HPDE6-E6E7 (cell line): ENCODE measurements at regions not wholly inside any gene's neighbourhood (a gene's known extent, or its start where the extent isn't known, plus 50 kb on each side); places are given as distances from the start of the nearest gene placed in this dataset.

Experiments used
- DNase-seq: peaks from one replicate; pipeline ENCODE4 v3.0.0; 2011; ENCODE audit warnings: missing footprints; ENCODE audit errors: extremely low spot score

GRCh38 chr9:7242126-7242525 is 484.4 kb downstream of the KDM4C start:
- DNase-seq = no peak

- DNase-seq = no peak
These were observed 483.9 kb downstream of the KDM4C start for GRCh38 chr9:7241694-7242093.

- no peak for DNase-seq
These were observed 483.0 kb downstream of the KDM4C start for GRCh38 chr9:7240569-7241311.

GRCh38 chr9:7239708-7240107 is 481.9 kb downstream of the KDM4C start:
- DNase-seq = no peak

GRCh38 chr9:7238247-7238637 is 480.5 kb downstream of the KDM4C start:
- no peak for DNase-seq

GRCh38 chr9:7237473-7238246 is 479.9 kb downstream of the KDM4C start:
- DNase-seq = no peak

- DNase-seq = no peak
These were observed 478.4 kb downstream of the KDM4C start for GRCh38 chr9:7236186-7236585.

GRCh38 chr9:7234144-7234543 is 476.4 kb downstream of the KDM4C start:
- no peak for DNase-seq

GRCh38 chr9:7229571-7229970 is 471.8 kb downstream of the KDM4C start:
- no peak for DNase-seq

GRCh38 chr9:7228726-7229125 is 471.0 kb downstream of the KDM4C start:
- DNase-seq = no peak

GRCh38 chr9:7227951-7228350 is 470.2 kb downstream of the KDM4C start:
- DNase-seq = no peak

GRCh38 chr9:7226007-7226640 is 468.4 kb downstream of the KDM4C start:
- no peak for DNase-seq
